HepG2 (cell line): ENCODE measurements at regions not wholly inside any gene's neighbourhood (a gene's known extent, or its start where the extent isn't known, plus 50 kb on each side); places are given as distances from the start of the nearest gene placed in this dataset.
"Not testable (repeated sequence)": the region's sequence is repeated elsewhere in the genome, so short reads cannot be mapped to it uniquely, and the experiment has no call there.

ENCODE experiments used
- CHD4 ChIP-seq: fragments of 200-600 bp; sonication (generic); IDR thresholded peaks from 2 replicates; pipeline ENCODE4 v1.7.0; 2017; ENCODE audit warnings: mild to moderate bottlenecking, low read length, borderline replicate concordance
- CTCF ChIP-seq: sonication (generic); formaldehyde crosslinking; IDR thresholded peaks from 2 replicates; pipeline ENCODE4 v1.5.0; 2020; ENCODE audit warnings: mild to moderate bottlenecking, missing genetic modification reagents, moderate library complexity
- GTF2F1 ChIP-seq: fragments of 150-350 bp; IDR thresholded peaks from 2 replicates; pipeline ENCODE4 v1.6.1; 2014; ENCODE audit warnings: low read length
- MBNL3 ChIP-seq: fragments of 250-450 bp; sonication (Bioruptor Pico); conservative IDR thresholded peaks from 2 replicates; pipeline ENCODE4 v1.8.0; 2022; ENCODE audit warnings: mild to moderate bottlenecking, inconsistent platforms
- MXI1 ChIP-seq: IDR thresholded peaks from 3 replicates; pipeline ENCODE4 v1.6.1; 2012; ENCODE audit warnings: low read depth, low read length, inconsistent platforms, borderline replicate concordance
- RNF2 ChIP-seq: fragments of 450-650 bp; conservative IDR thresholded peaks from 2 replicates; pipeline ENCODE4 v1.6.1; 2016; ENCODE audit warnings: low read depth
- SAFB2 ChIP-seq: sonication (generic); formaldehyde crosslinking; IDR thresholded peaks from 2 replicates; pipeline ENCODE4 v1.5.1; 2020; ENCODE audit warnings: missing genetic modification reagents, low read depth, mild to moderate bottlenecking, borderline replicate concordance
- TEAD2 ChIP-seq: sonication (generic); formaldehyde crosslinking; IDR thresholded peaks from 2 replicates; pipeline ENCODE4 v1.9.0; 2021; ENCODE audit warnings: missing genetic modification reagents
- YY1 ChIP-seq: IDR thresholded peaks from 2 replicates; pipeline ENCODE4 v1.6.1; 2011; ENCODE audit warnings: low read length, low read depth, moderate library complexity, mild to moderate bottlenecking; ENCODE audit not compliant: insufficient read depth, insufficient replicate concordance
- ZFP36L1 ChIP-seq: sonication (generic); formaldehyde crosslinking; IDR thresholded peaks from 2 replicates; pipeline ENCODE4 v1.8.0; 2022; ENCODE audit warnings: mild to moderate bottlenecking, missing genetic modification reagents, moderate library complexity
- ZNF263 ChIP-seq: sonication (generic); formaldehyde crosslinking; IDR thresholded peaks from 2 replicates; pipeline ENCODE4 v1.4.0; 2020; ENCODE audit warnings: missing genetic modification reagents
- ZNF431 ChIP-seq: sonication (generic); formaldehyde crosslinking; IDR thresholded peaks from 2 replicates; pipeline ENCODE4 v1.9.0; 2022; ENCODE audit warnings: missing genetic modification reagents, low read depth, mild to moderate bottlenecking, borderline replicate concordance
- ZNF580 ChIP-seq: IDR thresholded peaks from 2 replicates; pipeline ENCODE4 v1.6.1; 2016; ENCODE audit warnings: low read depth, borderline replicate concordance
- ZNF644 ChIP-seq: IDR thresholded peaks from 2 replicates; pipeline ENCODE4 v1.6.1; 2016; ENCODE audit warnings: low read depth

GRCh38 chr2:175668804-175669203, 333.3 kb downstream of the LNPK start:
- not testable (repeated sequence) for TF ChIP-seq MXI1; CTCF (CRISPR knock-in tag); ZNF263; ZNF580 (CRISPR knock-in tag); TEAD2 (CRISPR knock-in tag); ZNF431 (CRISPR knock-in tag); ZFP36L1 (CRISPR knock-in tag); ZNF644 (CRISPR knock-in tag); RNF2; GTF2F1; SAFB2 (CRISPR knock-in tag); CHD4; MBNL3; YY1
